Thoracic aorta (tissue), 2 donors: ENCODE measurements at regions not wholly inside any gene's neighbourhood (a gene's known extent, or its start where the extent isn't known, plus 50 kb on each side); places are given as distances from the start of the nearest gene placed in this dataset.

Experiments used
- ATAC-seq: fragments of 150-250 bp; one replicate; pipeline ENCODE4 v1.8.0; 2017; ENCODE audit warnings: low read depth; ENCODE audit not compliant: insufficient number of reproducible peaks, low FRiP score
- DNase-seq: peaks from one replicate; pipeline ENCODE4 v3.0.0-alpha.2; 2020; ENCODE audit warnings: low spot score
- H3K27ac ChIP-seq, 2 donors: fragments of 200-600 bp; sonication (generic); 1 replicate in 1 of 2; 2 replicates in 1 of 2; pipeline ENCODE4 v1.5.1; 2016; ENCODE audit warnings: mild to moderate bottlenecking in 2 of 2, moderate library complexity in 2 of 2
- H3K27me3 ChIP-seq: fragments of 200-600 bp; sonication (generic); replicated peaks from 2 replicates; pipeline ENCODE4 v1.6.0; 2016; ENCODE audit warnings: mild to moderate bottlenecking; ENCODE audit not compliant: insufficient read depth
- H3K36me3 ChIP-seq: fragments of 200-600 bp; sonication (generic); one replicate; pipeline ENCODE4 v1.5.1; 2016
- H3K4me1 ChIP-seq, 2 donors: fragments of 200-600 bp; sonication (generic); 1 replicate in 1 of 2; 2 replicates in 1 of 2; pipeline versions ENCODE4 v1.5.1 to v1.6.0; 2016; ENCODE audit warnings: low read depth in 2 of 2, mild to moderate bottlenecking in 1 of 2; ENCODE audit not compliant: control insufficient read depth in 1 of 2
- H3K4me3 ChIP-seq: fragments of 200-600 bp; sonication (generic); 2 replicates; pipeline ENCODE4 v1.5.1; 2016; ENCODE audit warnings: mild to moderate bottlenecking
- H3K9me3 ChIP-seq: fragments of 200-600 bp; sonication (generic); 2 replicates; pipeline ENCODE4 v1.5.1; 2016
- CTCF ChIP-seq: fragments of 200-600 bp; sonication (generic); IDR thresholded peaks from one replicate; pipeline ENCODE4 v1.5.1; 2019; ENCODE audit warnings: antibody characterized with exemption

GRCh38 chr6:120682145-120682544, 652.1 kb downstream of the TBC1D32 start:
- Histone ChIP-seq H3K4me3 (no peak overlapping the region), H3K36me3 (no peaks in the 10 kb centered on the region), H3K27ac (no peak overlapping the region), H3K9me3 (no peaks in the 10 kb centered on the region), H3K27me3 (no peaks in the 10 kb centered on the region), H3K4me1 (no peaks in the 10 kb centered on the region)
- ATAC-seq (no peak), DNase-seq (no peak)
- TF ChIP-seq CTCF, result no peak

GRCh38 chr6:120681204-120681603, 653.1 kb downstream of the TBC1D32 start:
- no peak for TF ChIP-seq CTCF
- no peaks in the 10 kb centered on the region for H3K36me3 ChIP-seq
- DNase-seq, result no peak
- H3K4me3 ChIP-seq, result no peak overlapping the region
- no peak for ATAC-seq
- no peaks in the 10 kb centered on the region for H3K4me1 ChIP-seq
- H3K27ac ChIP-seq, result no peak overlapping the region
- H3K27me3 ChIP-seq, result no peaks in the 10 kb centered on the region
- H3K9me3 ChIP-seq, result no peaks in the 10 kb centered on the region

GRCh38 chr6:120675886-120676285, 658.4 kb downstream of the TBC1D32 start:
- H3K27me3 ChIP-seq, result no peaks in the 10 kb centered on the region
- no peak for DNase-seq
- no peaks in the 10 kb centered on the region for H3K36me3 ChIP-seq
- no peaks in the 10 kb centered on the region for H3K4me1 ChIP-seq
- no peak overlapping the region for H3K27ac ChIP-seq
- TF ChIP-seq CTCF, result no peak
- H3K9me3 ChIP-seq, result no peaks in the 10 kb centered on the region
- no peak overlapping the region for H3K4me3 ChIP-seq
- no peak for ATAC-seq

- no peak for ATAC-seq
- no peak for TF ChIP-seq CTCF
- peaks cover 4% of the 10 kb centered on the region for H3K9me3 ChIP-seq
- H3K4me3 ChIP-seq, result no peak overlapping the region
- no peak for DNase-seq
- H3K27ac ChIP-seq, result no peak overlapping the region
- no peaks in the 10 kb centered on the region for H3K4me1 ChIP-seq
- H3K27me3 ChIP-seq, result no peaks in the 10 kb centered on the region
- H3K36me3 ChIP-seq, result no peaks in the 10 kb centered on the region
These were observed 662.8 kb downstream of the TBC1D32 start for GRCh38 chr6:120671519-120671918.

GRCh38 chr6:120652506-120652905, 681.8 kb downstream of the TBC1D32 start:
- Histone ChIP-seq H3K9me3 (no peaks in the 10 kb centered on the region), H3K4me3 (no peak overlapping the region), H3K27me3 (no peaks in the 10 kb centered on the region), H3K36me3 (no peaks in the 10 kb centered on the region), H3K4me1 (no peaks in the 10 kb centered on the region), H3K27ac (no peak overlapping the region)
- no peak for TF ChIP-seq CTCF
- DNase-seq (no peak), ATAC-seq (no peak)
